ENCODE measurements at regions not wholly inside any gene's neighbourhood (a gene's known extent, or its start where the extent isn't known, plus 50 kb on each side); places are given as distances from the start of the nearest gene placed in this dataset.

GRCh38 chr16:79790854-79791253, 190.3 kb upstream of the MAF start:
- no peak for TF ChIP-seq CTCF (IDR thresholded peaks at IDR 0.05; ENCODE audit: low read depth, low read length, poor library complexity, severe bottlenecking)
- TF ChIP-seq EZH2phosphoT487 (IDR thresholded peaks at IDR 0.05; ENCODE audit: borderline replicate concordance, low read length) = no peak

Measured in DOHH2 (cell line).